Astrocyte of the cerebellum (primary cell): ENCODE measurements at regions not wholly inside any gene's neighbourhood (a gene's known extent, or its start where the extent isn't known, plus 50 kb on each side); places are given as distances from the start of the nearest gene placed in this dataset.

Source experiments
- DNase-seq: peaks from one replicate; pipeline ENCODE4 v3.0.0-alpha.2; 2011; ENCODE audit warnings: low read depth
- H3K4me3 ChIP-seq: 2 replicates; pipeline ENCODE4 v1.5.1; 2011; ENCODE audit warnings: mild to moderate bottlenecking, low read depth, low read length, moderate library complexity
- CTCF ChIP-seq: IDR thresholded peaks from 2 replicates; pipeline ENCODE4 v1.5.1; 2012; ENCODE audit warnings: low read length, low read depth, moderate library complexity, mild to moderate bottlenecking; ENCODE audit errors: missing control alignments
- in situ Hi-C: cut with HindIII; loops from 2 replicates; pipeline ENCODE4 v1.10.0; 2017; ENCODE audit warnings: low sequenced_read_pairs

- TF ChIP-seq CTCF: no peak
- no peak overlapping the region for H3K4me3 ChIP-seq
- DNase-seq: no peak
- in situ Hi-C loops: no loop called here
Observed at GRCh38 chr11:97259884-97260283, 870.1 kb downstream of the JRKL start.

- in situ Hi-C loops: no loop called here
- no peak overlapping the region for H3K4me3 ChIP-seq
- TF ChIP-seq CTCF: no peak
- no peak for DNase-seq
Observed at GRCh38 chr11:97263183-97263858, 873.5 kb downstream of the JRKL start.

DNA sequence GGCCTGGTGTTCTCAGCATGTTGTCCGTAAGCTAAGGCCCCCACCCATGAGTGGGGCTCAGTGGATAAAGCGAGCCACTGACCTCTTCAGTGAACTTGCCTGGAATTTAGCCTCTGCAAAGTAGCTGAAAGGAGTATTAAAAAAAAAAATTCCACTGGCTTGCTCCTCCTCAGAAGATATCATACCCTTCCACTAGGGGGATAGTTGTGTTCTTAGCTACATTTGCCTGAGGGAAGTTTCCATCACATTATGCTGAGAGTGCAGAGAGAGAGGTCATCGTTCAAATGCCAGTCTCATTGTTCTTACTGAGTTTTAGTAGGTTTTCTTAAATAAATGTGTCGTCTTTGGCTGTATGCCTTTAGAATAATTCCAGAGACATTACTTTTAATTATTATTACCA is 879.7 kb downstream of the JRKL start:
- DNase-seq: no peak
- TF ChIP-seq CTCF: peak; percentile 20

DNA sequence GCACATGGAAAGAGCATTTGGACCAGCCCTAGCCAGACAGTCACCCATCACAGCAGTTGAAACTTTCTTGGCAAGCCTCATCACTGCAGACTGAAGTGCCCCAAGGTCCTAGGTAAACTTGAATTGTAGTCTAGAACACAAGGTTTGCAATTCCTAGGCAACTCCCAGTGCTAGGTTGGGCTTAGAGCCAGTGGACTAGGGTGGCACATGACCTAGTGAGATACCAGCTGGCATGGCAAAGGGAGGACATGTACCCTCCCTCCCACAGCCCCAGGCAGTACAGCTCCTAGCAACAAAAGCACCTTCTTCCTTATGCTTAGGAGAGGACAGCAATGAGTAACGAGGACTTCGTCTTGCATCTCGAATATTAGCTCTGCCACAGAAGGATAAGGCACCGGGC is 889.5 kb downstream of the JRKL start:
- TF ChIP-seq CTCF: no peak
- DNase-seq: no peak
- no peak overlapping the region for H3K4me3 ChIP-seq
- in situ Hi-C loops: no loop called here

More for the DNA sequence above, 879.7 kb downstream of the JRKL start:
- in situ Hi-C loops: no loop called here
- no peak overlapping the region for H3K4me3 ChIP-seq

DNA sequence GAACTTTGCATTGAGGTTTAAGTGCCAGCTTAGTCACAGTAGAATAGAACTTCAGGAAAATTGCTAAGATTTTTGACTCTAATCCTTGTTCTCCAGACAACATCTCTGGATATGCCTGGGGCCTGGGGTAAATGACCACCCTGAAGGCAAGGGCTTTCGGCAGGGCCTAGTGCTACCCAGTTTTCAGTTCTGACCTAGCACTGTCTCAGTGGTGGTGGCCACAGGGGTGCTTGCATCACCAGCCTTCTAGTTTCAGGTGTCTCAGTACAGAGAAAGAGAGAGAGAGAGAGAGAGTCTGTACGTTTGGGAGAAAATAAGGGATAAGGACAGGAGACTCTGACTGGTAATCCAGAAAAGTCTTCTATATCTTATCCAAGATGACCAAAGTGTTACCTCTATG is 890.5 kb downstream of the JRKL start:
- in situ Hi-C loops: no loop called here
- no peak overlapping the region for H3K4me3 ChIP-seq
- no peak for TF ChIP-seq CTCF
- DNase-seq: no peak

- TF ChIP-seq CTCF: no peak
- DNase-seq: no peak
- in situ Hi-C loops: no loop called here
- H3K4me3 ChIP-seq: no peak overlapping the region
Observed at GRCh38 chr11:97289823-97290222, 900.0 kb downstream of the JRKL start.
